ENCODE measurements at regions not wholly inside any gene's neighbourhood (a gene's known extent, or its start where the extent isn't known, plus 50 kb on each side); places are given as distances from the start of the nearest gene placed in this dataset.
"Not testable (repeated sequence)": the region's sequence is repeated elsewhere in the genome, so short reads cannot be mapped to it uniquely, and the experiment has no call there.

DNA sequence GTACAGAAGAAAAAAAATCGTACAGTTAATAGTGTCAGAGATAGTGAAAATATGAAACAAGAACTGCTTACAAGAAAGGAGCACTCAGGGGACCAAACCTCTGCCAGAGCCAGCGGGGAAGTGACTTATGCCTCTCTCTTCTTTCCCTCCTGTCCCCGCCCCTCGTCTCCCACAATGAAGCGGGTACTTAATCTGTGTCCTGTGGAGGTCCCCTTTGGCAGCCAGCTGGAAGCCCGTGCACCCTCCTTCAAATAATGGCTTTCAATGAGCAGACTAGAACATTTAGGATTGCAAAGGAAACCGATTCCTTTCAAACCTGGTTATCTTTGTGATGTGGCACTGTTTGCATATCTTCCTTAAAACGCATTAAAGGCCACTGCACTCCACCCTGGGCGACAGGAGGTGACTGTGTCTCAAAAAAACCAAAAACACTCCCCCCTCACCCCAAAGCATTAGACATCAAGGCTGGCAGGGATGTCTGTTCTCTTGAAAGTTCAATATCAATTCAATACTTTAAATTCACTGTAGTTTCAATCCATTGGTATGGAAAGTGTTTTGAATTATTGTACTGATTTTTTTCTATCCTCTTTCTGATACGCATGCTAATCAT is 51.7 kb downstream of the PPIAL4C start:
- not testable (repeated sequence) for DNase-seq

DNA sequence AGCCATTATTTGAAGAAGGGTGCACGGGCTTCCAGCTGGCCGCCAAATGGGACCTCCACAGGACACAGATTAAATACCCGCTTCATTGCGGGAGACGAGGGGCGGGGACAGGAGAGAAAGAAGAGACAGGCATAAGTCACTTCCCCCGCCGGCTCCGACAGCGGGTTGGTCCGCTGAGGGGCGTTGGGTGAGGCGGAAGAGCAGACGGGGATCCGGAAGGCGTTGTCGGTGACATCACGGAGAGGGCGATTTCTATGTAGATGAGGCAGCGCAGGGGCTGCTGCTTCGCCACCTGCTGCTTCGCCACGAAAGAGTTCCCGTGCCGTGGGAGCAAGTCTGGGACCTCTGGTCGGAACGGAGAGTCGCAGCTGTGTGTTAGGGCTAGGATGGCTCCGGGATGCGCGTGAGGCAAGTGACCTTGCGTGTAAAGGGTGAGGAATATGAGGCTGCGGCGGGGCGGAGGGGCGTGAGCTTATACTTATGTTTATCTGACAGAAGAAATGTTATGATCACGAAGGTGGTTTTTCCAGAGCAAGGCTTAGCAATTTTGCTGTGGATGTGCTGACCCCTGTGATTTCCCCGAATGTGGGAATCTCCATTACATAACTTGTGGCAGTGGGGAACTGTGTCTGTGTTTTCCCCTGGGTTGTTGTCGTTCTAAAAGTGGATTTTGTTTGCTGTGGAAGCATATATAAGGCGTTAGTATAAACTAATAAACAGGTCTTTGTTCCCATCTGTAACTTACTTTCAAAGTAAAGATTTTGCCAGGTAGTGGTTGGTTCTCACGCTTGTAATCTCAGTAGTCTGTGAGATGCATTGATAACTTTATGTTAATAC is 52.9 kb downstream of the PPIAL4C start:
- DNase-seq, result peak; percentile 85

DNA sequence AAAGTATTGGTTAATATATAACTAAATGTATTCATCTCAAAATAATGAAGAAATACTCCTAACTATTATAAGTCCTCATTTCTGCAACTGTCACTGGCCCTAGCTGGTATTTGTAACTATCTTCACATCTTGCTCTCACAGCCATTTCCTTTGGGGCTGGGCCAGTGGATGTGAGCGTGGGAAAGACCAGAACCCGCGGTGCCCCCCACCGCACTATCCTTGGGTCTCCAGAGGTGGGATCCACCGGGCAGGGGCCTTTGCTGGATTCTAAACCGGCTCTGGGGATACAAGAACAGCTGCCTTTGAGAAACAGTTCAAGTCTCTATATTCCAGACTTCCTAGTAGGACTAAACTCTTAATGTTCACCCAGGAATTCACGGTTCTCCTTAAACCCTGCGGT is 54.8 kb downstream of the PPIAL4C start:
- not testable (repeated sequence) for DNase-seq

DNA sequence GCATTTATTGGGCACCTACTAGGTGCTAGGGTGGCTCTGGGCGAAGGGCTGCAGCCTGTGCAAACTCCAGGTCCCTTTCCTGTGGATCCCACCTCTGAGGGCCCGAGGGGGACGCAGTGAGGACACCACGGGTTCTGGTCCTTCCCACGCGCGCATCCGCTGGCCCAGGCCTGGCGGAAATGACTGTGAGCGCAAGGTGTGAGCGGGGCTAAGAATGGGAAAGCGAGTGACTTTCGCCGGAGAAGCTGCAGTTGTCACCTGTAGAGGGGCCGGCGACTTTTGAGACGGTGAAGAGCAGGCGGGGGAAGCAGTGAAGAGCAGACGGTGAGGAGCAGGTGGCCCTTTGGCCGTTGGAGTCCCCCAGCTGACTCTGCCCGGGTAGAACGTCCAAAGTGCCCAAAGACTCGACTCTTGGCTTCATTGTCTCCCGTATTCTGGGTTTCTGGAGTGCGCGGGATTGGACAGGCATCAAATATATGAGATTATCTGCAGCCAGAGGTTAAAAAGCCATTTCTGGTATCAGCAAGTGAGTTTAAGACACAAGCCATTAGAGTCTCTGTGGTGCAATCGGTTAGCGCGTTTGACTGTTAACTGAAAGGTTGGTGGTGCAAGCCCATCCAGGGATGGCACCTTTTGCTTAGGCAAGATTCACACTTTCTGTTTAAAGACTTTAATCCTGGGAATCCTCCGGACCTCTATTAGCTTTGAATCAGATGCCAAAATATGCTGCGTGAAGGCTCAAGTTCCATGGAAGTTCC is 55.4 kb downstream of the PPIAL4C start:
- DNase-seq, result not testable (repeated sequence)

DNA sequence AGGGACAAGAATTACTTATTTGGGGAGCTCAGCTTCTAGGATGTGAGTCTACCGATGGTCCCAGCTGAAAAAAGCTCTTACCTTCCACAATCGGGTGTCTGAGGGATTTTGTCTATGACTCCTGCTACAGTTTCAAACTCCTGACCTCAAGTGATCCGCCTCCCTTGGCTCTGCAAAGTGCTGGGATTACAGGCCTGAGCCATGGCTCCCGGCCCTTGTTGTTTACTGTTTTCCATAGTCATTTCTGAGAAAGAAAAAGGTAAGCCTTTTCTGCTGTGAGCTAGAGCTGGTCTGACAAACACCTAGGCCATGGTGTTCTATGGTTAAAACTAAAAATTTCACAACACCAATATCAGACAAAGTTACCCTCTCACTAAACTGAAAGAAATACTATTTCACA is 57.5 kb downstream of the PPIAL4C start:
- DNase-seq, result not testable (repeated sequence)

DNA sequence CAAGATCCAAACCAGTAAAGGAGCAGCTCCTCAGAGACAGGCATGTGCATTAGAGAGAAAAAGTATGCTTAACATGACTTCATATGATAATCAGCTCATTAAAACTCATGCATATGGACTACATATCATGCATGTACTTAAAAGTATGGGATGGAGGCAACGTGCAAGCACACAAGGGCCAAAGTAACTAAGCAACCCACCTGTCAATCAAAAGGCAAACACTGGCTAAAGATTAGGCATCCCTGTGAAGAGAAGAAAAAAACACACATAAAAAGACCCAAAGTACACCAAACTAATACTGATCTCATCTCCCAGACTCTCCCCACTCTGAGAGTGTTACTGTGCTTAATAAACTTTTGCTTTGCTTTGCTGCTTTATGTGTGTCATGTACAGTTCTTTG is 61.2 kb downstream of the PPIAL4C start:
- DNase-seq, result not testable (repeated sequence)

DNA sequence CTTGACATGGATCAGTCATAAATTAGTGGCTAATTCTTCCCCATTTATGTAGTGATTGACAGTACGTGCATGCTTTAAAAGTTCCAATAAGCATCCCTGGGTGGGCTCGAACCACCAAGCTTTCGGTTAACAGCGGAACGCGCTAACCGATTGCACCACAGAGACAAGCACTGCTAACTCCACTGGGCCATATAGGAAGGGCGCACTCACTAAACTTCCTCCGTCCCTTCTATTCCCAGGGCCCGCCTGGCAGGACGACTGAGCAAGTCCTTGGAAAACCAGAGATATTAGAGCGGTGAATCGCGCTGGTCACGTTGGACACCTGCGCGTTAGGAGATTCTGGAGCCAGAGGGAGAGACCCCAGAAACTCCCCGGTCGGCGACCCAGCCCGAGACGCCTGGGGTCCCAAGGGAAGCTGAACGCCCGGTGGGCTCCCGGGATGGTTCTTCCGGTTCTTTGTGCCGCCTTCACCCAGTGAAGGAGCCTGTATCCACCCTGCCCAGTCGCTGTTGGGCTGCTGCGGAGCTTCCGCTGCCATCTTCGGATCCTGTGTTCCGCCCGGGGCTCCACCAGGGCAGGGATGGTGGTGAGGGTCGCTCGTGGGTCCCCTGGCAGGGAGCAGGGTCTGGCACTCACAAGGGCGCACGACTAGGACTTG is 62.8 kb downstream of the PPIAL4C start:
- DNase-seq, result not testable (repeated sequence)

DNA sequence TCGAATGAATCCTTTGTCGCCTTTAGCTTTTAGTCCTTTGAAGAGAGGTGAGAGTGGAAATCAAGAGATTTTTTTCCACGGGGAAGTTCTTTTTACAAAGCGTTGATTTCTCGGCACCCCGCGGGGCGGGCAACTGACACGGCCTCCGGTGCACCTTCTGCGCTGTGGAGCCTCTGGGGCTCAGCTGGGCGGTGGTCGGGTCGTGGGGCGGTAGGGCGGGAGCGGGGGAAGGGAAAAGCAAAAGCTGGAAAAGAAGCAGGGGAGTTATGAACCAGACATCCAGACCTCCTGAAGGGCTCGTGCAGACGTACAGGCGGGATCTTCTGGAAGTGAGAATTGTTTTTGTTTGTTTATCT is 63.3 kb downstream of the PPIAL4C start:
- DNase-seq, result not testable (repeated sequence)

DNA sequence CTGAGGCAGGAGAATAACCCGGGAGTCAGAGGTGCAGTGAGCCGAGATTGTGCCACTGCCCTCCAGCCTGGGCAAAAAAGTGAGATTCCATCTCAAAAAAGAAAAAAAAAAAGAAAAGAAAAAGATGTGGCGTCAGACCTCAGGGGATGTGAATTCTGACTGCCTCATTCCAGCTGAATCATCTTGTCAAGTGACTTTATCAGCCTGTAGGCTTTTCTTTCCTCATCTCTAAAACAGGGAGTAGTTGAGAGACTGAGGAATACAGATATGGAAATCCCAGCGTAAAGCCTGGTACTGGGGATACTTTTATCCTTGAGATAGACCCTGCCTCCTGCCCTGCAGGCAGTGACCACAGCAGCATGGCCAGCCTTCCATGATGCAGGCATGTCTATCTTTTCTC is 74.1 kb downstream of the PPIAL4C start:
- DNase-seq, result not testable (repeated sequence)

DNA sequence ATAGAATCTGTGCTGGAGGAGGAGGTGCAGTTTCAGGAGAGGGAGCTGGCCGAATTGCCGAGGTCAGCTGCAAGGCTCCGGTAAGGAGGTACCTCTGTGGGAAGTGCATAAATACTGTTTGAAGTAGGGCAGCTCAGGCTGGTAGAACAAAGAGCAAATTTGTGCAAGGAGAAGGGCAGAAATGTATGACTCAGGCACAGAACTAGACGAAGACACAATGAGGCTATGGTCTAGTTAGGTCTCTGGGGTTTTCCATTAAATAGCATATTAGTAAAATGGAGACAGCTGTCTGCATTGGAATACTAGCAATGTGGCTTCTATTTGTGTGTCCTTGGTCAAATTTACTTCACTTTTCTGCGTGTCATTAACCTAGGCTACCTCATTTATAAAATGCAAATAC is 74.5 kb downstream of the PPIAL4C start:
- DNase-seq, result not testable (repeated sequence)

DNA sequence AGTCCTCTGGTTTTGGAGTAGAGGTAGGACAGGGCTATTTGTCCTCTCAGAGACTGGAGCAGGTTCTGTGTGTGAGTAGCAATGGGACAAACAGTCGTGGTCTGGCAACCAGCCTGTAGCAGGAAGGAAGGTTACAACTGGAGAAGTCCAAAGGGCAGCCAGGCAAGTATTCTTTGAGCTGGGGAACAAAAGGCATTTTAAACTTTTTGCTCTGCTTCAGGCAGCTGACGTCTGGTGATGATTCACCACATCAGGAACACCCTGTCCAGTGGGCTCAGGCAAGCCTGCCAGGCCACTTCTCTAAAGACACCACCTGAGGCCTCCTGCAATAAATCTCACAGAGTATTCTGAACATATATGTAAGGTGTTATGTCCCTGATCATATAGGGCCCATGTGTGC is 81.0 kb downstream of the PPIAL4C start:
- not testable (repeated sequence) for DNase-seq

DNA sequence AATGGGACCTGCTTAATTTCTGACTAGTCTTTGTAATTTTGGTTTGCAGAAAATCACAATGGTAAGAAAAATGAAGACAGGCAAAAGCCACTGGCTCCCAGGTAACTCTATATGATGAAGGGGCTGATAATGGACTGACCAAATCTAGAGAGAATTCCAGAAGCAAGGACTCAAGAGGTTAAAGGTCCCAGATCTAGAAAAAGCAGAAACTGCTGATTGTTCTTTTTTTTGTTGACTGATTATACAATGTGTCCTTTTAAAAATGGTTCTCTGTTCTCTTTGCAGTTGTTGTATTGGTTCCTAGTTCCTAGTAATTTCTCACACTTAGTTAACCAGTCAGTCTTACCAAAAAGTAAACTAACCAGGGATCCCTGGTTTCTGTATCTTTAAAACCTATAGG is 81.4 kb downstream of the PPIAL4C start:
- DNase-seq, result not testable (repeated sequence)

DNA sequence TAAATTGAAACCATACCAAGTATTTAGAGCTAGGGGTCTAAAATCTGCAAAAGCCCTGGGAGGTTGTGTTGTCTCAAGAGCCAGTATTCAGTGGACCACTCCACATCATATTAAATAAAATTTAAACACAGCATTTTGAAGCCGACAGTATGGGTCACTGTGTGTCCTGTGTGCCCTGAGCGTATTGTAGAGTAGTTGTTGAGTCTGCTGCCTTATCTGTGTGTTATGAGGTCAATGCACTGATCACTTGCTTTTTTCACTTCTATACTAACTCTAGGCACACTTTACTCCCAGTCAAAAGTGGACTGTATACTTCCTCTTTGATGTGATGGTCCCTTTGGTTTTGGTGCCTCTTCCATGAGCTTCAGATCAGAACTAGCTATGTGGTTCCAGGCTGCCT is 81.9 kb downstream of the PPIAL4C start:
- not testable (repeated sequence) for DNase-seq

DNA sequence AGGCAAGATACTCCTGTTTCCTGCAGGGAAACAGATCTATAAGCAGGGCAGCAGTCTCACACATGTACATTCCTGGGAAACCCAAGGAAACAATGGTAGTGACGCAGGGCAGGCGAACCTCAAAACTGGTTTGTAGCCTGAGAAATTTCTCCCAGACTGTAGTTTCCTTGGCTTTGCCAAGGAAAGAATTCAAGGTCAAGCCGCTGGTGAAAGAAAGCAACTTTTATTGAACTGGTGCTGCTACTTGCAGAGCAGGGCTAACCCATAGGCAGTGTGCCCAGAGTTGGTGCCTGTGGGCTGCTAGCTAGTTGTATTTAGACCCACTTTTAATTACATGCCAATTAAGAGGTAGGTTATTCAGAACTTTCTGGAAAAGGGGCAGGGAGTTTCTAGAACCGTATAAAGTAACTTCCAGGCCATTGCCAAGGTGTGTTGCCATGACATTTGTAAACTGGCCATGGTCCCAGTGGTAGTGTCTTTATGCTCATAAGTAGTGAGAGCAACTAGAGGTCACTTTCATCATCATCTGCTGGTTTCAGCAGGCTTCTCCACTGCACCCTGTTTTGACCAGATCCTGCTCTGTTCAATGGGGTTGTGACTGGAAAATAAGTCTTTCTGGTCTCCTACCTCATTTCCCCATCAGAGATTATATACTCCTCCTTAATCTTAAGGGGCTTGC is 89.7 kb downstream of the PPIAL4C start:
- DNase-seq, result not testable (repeated sequence)

DNA sequence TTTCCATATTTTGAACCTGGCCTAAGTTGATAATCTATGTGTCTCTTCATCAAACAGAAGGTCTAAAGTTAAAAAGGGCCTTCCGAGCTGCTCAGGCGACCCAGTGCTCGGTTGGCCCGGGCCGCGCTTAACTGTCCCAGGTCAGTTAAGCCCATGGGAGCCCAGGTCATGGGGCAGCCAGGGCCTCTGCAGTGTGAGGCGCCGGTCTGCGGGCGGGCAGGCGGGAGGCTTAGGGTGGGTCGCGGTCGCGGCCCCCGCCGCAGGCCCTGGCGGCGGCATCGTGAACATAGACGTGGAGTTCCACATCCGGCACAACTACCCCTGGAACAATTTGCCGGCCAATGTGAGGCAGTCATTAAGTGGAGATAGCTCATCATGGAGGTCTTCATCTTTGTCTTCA is 91.3 kb downstream of the PPIAL4C start:
- DNase-seq, result not testable (repeated sequence)

DNA sequence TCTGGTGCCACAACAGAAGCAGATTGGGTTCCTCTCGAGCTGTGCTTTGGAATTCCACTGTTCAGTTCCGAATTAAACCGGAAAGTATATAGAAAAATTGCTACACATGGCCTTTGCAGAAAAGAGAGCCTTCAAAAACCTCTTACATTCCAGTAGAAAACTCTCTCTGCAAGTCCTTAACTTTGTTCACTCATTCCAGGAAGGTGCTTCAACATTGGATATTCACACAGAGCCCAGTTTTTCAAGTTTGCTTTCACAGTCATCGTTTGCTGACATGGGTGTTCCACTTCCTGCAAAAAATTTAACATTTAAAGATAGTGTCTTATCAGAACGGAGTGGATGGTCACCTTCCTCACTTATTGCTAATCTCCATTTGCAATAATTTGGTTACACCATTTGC is 93.7 kb downstream of the PPIAL4C start:
- not testable (repeated sequence) for DNase-seq

DNA sequence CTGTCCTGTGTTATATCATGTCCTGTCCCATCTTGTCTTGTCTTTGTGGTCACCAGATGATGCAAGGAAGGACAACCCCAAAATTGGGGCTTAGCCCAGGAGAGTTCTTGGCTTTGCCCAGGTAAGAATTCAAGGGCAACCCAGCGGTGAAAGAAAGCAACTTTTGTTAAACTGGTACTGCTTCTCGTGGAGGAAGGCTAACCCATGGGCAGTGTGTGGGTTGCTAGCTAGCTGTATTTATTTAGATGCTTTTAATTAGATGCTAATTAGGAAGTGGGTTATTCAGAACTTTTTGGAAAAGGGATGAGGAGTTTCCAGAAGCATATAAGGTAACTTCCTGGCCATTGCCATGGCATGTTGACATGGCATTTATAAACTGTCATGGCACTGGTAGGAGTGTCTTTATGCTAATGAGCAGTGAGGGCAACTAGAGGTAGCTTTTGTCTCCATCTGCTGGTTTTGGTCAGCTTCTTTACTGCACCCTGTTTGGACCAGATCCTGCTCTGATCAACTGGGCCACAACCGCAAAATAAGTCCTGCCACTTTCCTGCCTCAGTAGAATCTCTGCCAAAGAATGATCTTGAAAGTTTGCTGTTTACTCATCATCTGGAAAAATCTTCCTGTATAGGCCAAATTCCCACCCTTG is 95.8 kb upstream of the FCGR1A start:
- not testable (repeated sequence) for DNase-seq

DNA sequence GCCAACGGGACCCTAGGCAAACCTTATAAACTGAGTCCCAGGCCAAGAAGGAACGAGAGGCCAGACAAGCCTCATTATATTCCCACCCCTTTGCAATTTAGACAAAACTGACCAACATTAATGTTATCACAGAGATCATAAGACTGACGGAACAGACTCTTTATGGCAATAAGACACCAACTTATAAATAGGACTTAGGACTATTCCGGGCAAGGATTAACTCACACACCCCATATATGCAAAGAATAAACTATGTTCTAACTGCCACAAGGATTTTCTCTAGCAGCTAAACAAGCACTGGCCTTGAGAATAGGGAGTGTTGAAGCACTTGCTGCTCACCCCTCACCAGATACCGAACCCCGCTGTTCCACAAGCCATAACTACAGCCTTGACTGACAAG is 91.1 kb upstream of the FCGR1A start:
- not testable (repeated sequence) for DNase-seq

DNA sequence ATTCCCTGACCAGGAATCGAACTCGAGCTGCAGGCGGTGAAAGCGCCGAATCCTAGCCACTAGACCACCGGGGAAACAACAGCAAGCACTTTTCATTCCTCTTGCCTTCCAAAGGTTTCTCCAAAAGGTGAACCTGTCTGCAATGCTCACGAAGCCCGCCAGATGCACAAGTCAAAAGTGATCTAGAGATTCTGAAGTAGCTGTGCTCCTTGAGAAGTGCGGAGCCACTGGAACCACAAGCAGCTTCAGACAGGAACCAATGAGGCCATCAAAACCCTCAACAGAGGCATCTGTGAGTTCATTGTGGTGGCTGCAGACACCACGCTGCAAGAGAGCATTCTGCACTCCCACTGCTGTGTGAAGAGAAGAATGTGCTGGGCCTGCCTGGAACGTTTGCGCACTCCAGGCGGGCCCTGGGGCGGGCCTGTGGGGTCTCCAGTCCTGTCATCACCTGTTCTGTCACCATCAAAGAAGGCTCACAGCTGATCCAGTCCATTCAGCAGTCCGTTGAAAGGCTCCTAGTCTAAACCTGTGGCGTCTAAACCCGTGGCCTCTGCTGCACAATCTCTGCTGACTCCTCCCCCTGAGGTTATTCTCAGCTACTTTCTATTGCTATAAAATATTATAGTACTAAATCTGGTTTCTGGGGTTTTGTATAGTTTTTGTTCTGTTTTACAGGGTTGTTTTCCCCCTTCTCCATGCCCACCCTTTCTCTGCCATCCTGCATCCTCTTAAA is 89.5 kb upstream of the FCGR1A start:
- DNase-seq, result not testable (repeated sequence)

DNA sequence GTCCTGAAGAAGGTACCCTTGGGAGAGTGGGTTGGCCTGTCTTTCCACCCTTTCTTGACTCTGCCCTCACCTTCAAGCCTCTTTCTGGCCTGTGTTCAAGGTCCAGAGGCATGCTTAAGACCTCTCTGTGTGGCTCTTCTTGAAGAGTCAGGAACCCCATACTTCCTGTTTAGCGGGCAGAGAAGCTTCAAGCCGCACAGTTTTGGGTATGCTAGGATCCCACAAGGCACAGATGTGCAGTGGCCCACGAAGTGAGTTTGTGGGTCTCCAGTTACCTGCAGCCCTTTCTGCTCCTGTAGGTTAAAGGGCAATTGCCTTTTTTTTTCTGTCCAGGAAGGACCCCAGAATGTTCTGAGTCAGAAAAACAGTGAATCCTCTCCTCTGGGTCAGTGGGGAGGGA is 87.4 kb upstream of the FCGR1A start:
- not testable (repeated sequence) for DNase-seq

DNA sequence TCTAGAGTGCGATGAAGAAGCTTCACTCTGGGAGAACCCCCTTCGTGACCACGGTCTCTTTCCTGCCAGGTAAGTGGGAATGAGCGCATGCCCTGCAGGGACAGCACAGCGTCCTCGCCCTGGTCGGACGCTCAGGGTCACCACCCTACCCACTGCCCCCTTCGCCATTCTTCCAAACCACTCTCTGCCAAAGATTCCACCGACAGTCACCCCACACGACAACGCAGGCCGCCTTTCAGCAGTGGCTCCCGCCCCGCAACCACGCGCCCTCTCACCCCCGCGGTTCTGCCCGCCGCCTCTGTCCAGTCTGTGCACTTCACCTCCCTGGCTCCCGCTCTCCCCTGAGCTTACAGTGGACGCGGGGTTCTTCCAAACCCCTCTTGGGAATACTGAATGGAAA is 82.3 kb upstream of the FCGR1A start:
- DNase-seq, result not testable (repeated sequence)
